SK-N-SH (cell line): ENCODE measurements at regions not wholly inside any gene's neighbourhood (a gene's known extent, or its start where the extent isn't known, plus 50 kb on each side); places are given as distances from the start of the nearest gene placed in this dataset.

Experiments
- CTCF ChIA-PET: fragments of 300-600, 350-600 bp; formaldehyde crosslinking; extraction: SDS; loops from one replicate; lab custom pipeline; 2021; lab: Yijun Ruan, JAX
- POLR2A ChIA-PET: fragments of 350-600 bp; sonication (Branson Sonifier 250); formaldehyde crosslinking; extraction: SDS; loops from one replicate; lab custom pipeline; 2020; ENCODE audit warnings: antibody characterized with exemption, inconsistent platforms; lab: Yijun Ruan, JAX
- DNase-seq: peaks from one replicate; pipeline ENCODE4 v3.0.0; 2012
- H2AFZ ChIP-seq: fragments of 200-600 bp; sonication (generic); 2 replicates; pipeline ENCODE4 v1.8.1; 2016; ENCODE audit warnings: antibody characterized with exemption, mild to moderate bottlenecking, low read depth
- H3F3A ChIP-seq: fragments of 200-600 bp; sonication (generic); replicated peaks from 2 replicates; pipeline ENCODE3; 2016; ENCODE audit warnings: antibody characterized with exemption, mild to moderate bottlenecking; ENCODE audit not compliant: insufficient read depth
- H3K27ac ChIP-seq, 2 experiments: fragments of 200-500 bp in 1 of 2; fragments of 200-600 bp in 1 of 2; sonication (Bioruptor generic) in 1 of 2; sonication (generic), shearing (Covaris generic) in 1 of 2; 2 replicates each; pipeline versions ENCODE4 v1.5.1 to v1.6.1; 2014 to 2016; ENCODE audit warnings: low read depth in 2 of 2, inconsistent platforms in 1 of 2, low read length in 1 of 2, mild to moderate bottlenecking in 1 of 2, mixed read lengths in 1 of 2
- H3K27me3 ChIP-seq: fragments of 200-600 bp; sonication (generic), shearing (Covaris generic); 2 replicates; pipeline ENCODE4 v1.6.1; 2016; ENCODE audit warnings: mixed run types; ENCODE audit not compliant: insufficient read depth
- H3K36me3 ChIP-seq, 2 experiments: fragments of 200-500 bp in 1 of 2; fragments of 200-600 bp in 1 of 2; sonication (Bioruptor generic) in 1 of 2; sonication (generic) in 1 of 2; replicated peaks in 1 of 2; 2 replicates each; pipeline versions ENCODE3 to v1.5.1; 2014 to 2016; ENCODE audit warnings: low read length in 1 of 2, mild to moderate bottlenecking in 1 of 2; ENCODE audit not compliant: insufficient read depth in 2 of 2, control insufficient read depth in 1 of 2
- H3K4me1 ChIP-seq, 2 experiments: fragments of 200-500 bp in 1 of 2; fragments of 200-600 bp in 1 of 2; sonication (Bioruptor generic) in 1 of 2; sonication (generic), shearing (Covaris generic) in 1 of 2; 2 replicates each; pipeline versions ENCODE4 v1.5.1 to v1.6.1; 2014 to 2016; ENCODE audit warnings: low read depth in 1 of 2, low read length in 1 of 2, mixed run types in 1 of 2; ENCODE audit not compliant: insufficient read depth in 2 of 2, control insufficient read depth in 1 of 2
- H3K4me2 ChIP-seq: fragments of 200-600 bp; sonication (generic), shearing (Covaris generic); 2 replicates; pipeline ENCODE4 v1.6.1; 2017; ENCODE audit warnings: mixed run types
- H3K4me3 ChIP-seq, 2 experiments: fragments of 200-500 bp in 1 of 2; fragments of 200-600 bp in 1 of 2; sonication (Bioruptor generic) in 1 of 2; sonication (generic), shearing (Covaris generic) in 1 of 2; 2 replicates each; pipeline versions ENCODE4 v1.5.1 to v1.8.1; 2014 to 2016; ENCODE audit warnings: low read depth in 2 of 2, inconsistent platforms in 1 of 2, low read length in 1 of 2, mild to moderate bottlenecking in 1 of 2, mixed read lengths in 1 of 2, moderate library complexity in 1 of 2
- H3K79me2 ChIP-seq: fragments of 200-600 bp; sonication (generic); 2 replicates; pipeline ENCODE4 v1.8.1; 2017; ENCODE audit warnings: mild to moderate bottlenecking; ENCODE audit not compliant: insufficient read depth
- H3K9ac ChIP-seq: fragments of 200-600 bp; sonication (generic); 2 replicates; pipeline ENCODE4 v1.6.1; 2017; ENCODE audit warnings: mixed run types
- H3K9me2 ChIP-seq: fragments of 200-600 bp; sonication (generic); 2 replicates; pipeline ENCODE4 v1.6.1; 2017; ENCODE audit warnings: mixed run types
- H3K9me3 ChIP-seq: fragments of 200-600 bp; sonication (generic); 2 replicates; pipeline ENCODE4 v1.6.1; 2017; ENCODE audit warnings: mixed run types, mild to moderate bottlenecking, moderate library complexity
- H4K20me1 ChIP-seq: fragments of 200-600 bp; sonication (generic); 2 replicates; pipeline ENCODE4 v1.6.1; 2017; ENCODE audit warnings: mild to moderate bottlenecking, mixed run types; ENCODE audit not compliant: insufficient read depth
- CHD2 ChIP-seq: fragments of 150-350 bp; IDR thresholded peaks from 2 replicates; pipeline ENCODE4 v1.6.1; 2018; ENCODE audit warnings: low read length; ENCODE audit not compliant: partially characterized antibody
- CTCF ChIP-seq: fragments of 200-600 bp; sonication (generic); IDR thresholded peaks from 2 replicates; pipeline ENCODE4 v1.6.1; 2017; ENCODE audit warnings: antibody characterized with exemption, mild to moderate bottlenecking, moderate library complexity
- EZH2phosphoT487 ChIP-seq: fragments of 200-600 bp; sonication (generic); IDR thresholded peaks from 2 replicates; pipeline ENCODE4 v1.6.1; 2017; ENCODE audit warnings: low read depth, mixed run types, mild to moderate bottlenecking, antibody characterized with exemption, moderate library complexity, borderline replicate concordance
- FOSL2 ChIP-seq: IDR thresholded peaks from 2 replicates; pipeline ENCODE4 v1.4.0; 2012; ENCODE audit warnings: low read depth, mild to moderate bottlenecking, moderate library complexity, borderline replicate concordance
- FOXJ3 ChIP-seq: sonication (generic); formaldehyde crosslinking; IDR thresholded peaks from 2 replicates; pipeline ENCODE4 v1.5.1; 2020; ENCODE audit warnings: mild to moderate bottlenecking, missing genetic modification reagents
- FOXM1 ChIP-seq: IDR thresholded peaks from 2 replicates; pipeline ENCODE4 v1.4.0; 2012; ENCODE audit warnings: low read depth, mild to moderate bottlenecking
- GABPA ChIP-seq: IDR thresholded peaks from 2 replicates; pipeline ENCODE4 v1.4.0; 2012; ENCODE audit warnings: low read depth, mild to moderate bottlenecking
- GATA2 ChIP-seq: sonication (generic); formaldehyde crosslinking; IDR thresholded peaks from 2 replicates; pipeline ENCODE4 v1.5.0; 2020; ENCODE audit warnings: mild to moderate bottlenecking, missing genetic modification reagents
- JUND ChIP-seq: IDR thresholded peaks from 2 replicates; pipeline ENCODE4 v1.4.0; 2012
- MXI1 ChIP-seq: IDR thresholded peaks from 2 replicates; pipeline ENCODE4 v1.6.1; 2012; ENCODE audit warnings: mild to moderate bottlenecking, low read depth, low read length, improper control_type of control experiment
- NFIC ChIP-seq: IDR thresholded peaks from 2 replicates; pipeline ENCODE4 v1.4.0; 2012; ENCODE audit warnings: borderline replicate concordance
- NRF1 ChIP-seq: IDR thresholded peaks from 2 replicates; pipeline ENCODE4 v1.6.1; 2012; ENCODE audit warnings: low read depth, mild to moderate bottlenecking, low read length
- RAD21 ChIP-seq: IDR thresholded peaks from 2 replicates; pipeline ENCODE4 v1.6.1; 2012; ENCODE audit warnings: mild to moderate bottlenecking, low read length
- RCOR1 ChIP-seq: fragments of 150-350 bp; IDR thresholded peaks from 2 replicates; pipeline ENCODE4 v1.6.1; 2017; ENCODE audit warnings: antibody characterized with exemption, low read length
- RFX5 ChIP-seq: IDR thresholded peaks from 2 replicates; pipeline ENCODE4 v1.6.1; 2012; ENCODE audit warnings: mild to moderate bottlenecking, improper control_type of control experiment, low read length
- TCF12 ChIP-seq: IDR thresholded peaks from 2 replicates; pipeline ENCODE4 v1.4.0; 2012
- YY1 ChIP-seq: IDR thresholded peaks from 2 replicates; pipeline ENCODE4 v1.4.0; 2012; ENCODE audit warnings: low read depth, mild to moderate bottlenecking
- WGBS: methylation state at CpG from one replicate; pipeline ENCODE4 v1.1.6; 2017; ENCODE audit warnings: low lambda C conversion rate; 5-methylcytosine and 5-hydroxymethylcytosine counted together
- TF ChIP-seq, protein P1 (sequence below): IDR thresholded peaks from 2 replicates; pipeline ENCODE4 v1.4.0; 2012; ENCODE audit warnings: low read depth
- TF ChIP-seq, protein P2 (sequence below): IDR thresholded peaks from 2 replicates; pipeline ENCODE4 v1.4.0; 2012; ENCODE audit warnings: low read depth, borderline replicate concordance
- TF ChIP-seq, protein P3 (sequence below): fragments of 150-350 bp; IDR thresholded peaks from 2 replicates; pipeline ENCODE4 v1.6.1; 2016; ENCODE audit warnings: mild to moderate bottlenecking, low read depth, low read length

DNA sequence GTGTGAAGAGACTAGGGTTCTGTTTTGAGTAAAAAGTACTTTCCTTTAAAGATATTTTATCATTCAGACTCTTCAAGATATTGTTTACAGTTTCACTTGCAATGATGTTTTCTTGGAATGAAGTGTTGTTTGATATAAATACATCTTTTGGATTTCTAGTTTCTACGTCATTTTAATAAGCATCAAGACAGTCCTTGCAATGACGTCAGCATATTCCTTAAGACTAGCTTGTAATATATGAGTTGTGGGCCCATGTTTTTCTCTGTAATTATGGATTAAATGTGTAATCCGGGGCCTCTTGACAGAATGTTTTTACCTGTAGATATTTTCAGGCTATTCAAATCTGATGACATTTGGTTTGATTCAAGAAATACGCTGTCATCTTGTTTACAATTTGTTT is 66.1 kb downstream of the RBMX2 start:
- ChIA-PET CTCF (no interaction called here), POLR2A (no interaction called here)
- H3K27me3 ChIP-seq = no peaks in the 10 kb centered on the region
- no peak overlapping the region for H3K4me2 ChIP-seq
- no peak overlapping the region for H3K27ac ChIP-seq
- H3K4me3 ChIP-seq = no peak overlapping the region
- H3F3A ChIP-seq = no peaks in the 10 kb centered on the region
- WGBS = 50% methylated on average over 4 of the region's 4 CpGs
- no peak for TF ChIP-seq CTCF
- TF ChIP-seq, protein P1, sequence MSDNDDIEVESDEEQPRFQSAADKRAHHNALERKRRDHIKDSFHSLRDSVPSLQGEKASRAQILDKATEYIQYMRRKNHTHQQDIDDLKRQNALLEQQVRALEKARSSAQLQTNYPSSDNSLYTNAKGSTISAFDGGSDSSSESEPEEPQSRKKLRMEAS = no peak
- TF ChIP-seq NRF1 = no peak
- no peak for TF ChIP-seq FOSL2
- no peak for TF ChIP-seq JUND
- TF ChIP-seq RAD21 = no peak
- no peak for TF ChIP-seq GATA2 (CRISPR knock-in tag)
- no peak for TF ChIP-seq GABPA
- no peak for TF ChIP-seq RCOR1
- no peak for TF ChIP-seq FOXJ3 (CRISPR knock-in tag)
- TF ChIP-seq YY1 = no peak
- TF ChIP-seq TCF12 = no peak
- TF ChIP-seq NFIC = no peak
- no peak for TF ChIP-seq MXI1
- no peak for TF ChIP-seq EZH2phosphoT487
- TF ChIP-seq RFX5 = no peak
- no peak for TF ChIP-seq CHD2
- TF ChIP-seq, protein P2, sequence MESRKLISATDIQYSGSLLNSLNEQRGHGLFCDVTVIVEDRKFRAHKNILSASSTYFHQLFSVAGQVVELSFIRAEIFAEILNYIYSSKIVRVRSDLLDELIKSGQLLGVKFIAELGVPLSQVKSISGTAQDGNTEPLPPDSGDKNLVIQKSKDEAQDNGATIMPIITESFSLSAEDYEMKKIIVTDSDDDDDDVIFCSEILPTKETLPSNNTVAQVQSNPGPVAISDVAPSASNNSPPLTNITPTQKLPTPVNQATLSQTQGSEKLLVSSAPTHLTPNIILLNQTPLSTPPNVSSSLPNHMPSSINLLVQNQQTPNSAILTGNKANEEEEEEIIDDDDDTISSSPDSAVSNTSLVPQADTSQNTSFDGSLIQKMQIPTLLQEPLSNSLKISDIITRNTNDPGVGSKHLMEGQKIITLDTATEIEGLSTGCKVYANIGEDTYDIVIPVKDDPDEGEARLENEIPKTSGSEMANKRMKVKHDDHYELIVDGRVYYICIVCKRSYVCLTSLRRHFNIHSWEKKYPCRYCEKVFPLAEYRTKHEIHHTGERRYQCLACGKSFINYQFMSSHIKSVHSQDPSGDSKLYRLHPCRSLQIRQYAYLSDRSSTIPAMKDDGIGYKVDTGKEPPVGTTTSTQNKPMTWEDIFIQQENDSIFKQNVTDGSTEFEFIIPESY = no peak
- TF ChIP-seq, protein P3, sequence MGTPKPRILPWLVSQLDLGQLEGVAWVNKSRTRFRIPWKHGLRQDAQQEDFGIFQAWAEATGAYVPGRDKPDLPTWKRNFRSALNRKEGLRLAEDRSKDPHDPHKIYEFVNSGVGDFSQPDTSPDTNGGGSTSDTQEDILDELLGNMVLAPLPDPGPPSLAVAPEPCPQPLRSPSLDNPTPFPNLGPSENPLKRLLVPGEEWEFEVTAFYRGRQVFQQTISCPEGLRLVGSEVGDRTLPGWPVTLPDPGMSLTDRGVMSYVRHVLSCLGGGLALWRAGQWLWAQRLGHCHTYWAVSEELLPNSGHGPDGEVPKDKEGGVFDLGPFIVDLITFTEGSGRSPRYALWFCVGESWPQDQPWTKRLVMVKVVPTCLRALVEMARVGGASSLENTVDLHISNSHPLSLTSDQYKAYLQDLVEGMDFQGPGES = no peak
- no peak for TF ChIP-seq FOXM1
- no peaks in the 10 kb centered on the region for H3K36me3 ChIP-seq
- H4K20me1 ChIP-seq = no peaks in the 10 kb centered on the region
- H3K4me1 ChIP-seq = no peaks in the 10 kb centered on the region
- no peak for DNase-seq
- no peaks in the 10 kb centered on the region for H3K79me2 ChIP-seq
- H3K9me3 ChIP-seq = no peaks in the 10 kb centered on the region
- H3K9me2 ChIP-seq = no peaks in the 10 kb centered on the region
- H3K9ac ChIP-seq = no peak overlapping the region
- no peak overlapping the region for H2AFZ ChIP-seq
